ENCODE measurements at regions not wholly inside any gene's neighbourhood (a gene's known extent, or its start where the extent isn't known, plus 50 kb on each side); places are given as distances from the start of the nearest gene placed in this dataset.

DNA sequence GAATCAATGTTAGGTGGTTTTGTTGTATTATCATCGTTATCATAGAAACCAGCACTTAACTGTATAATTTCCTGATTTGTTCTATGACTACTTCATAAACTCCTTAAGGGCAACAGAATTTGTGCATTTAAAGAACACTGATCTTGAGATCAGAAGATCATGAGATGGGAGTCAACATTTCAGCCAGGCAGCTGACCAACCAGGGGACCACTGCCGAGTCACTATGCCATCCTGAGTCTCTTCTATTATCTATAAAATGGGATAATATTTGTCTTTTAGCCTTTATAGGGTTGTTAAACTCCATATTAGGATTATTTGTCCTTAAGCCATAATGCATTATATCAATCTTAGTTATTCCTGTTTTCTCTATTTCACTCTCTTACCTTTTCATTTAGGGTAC lies 261.7 kb downstream of the GPAM start:
- no peak for DNase-seq (ENCODE audit: low spot score)

GRCh38 chr10:111923032-111923431 lies 260.5 kb downstream of the GPAM start:
- no peak for DNase-seq (ENCODE audit: low spot score)

GRCh38 chr10:111926286-111926685 lies 257.3 kb downstream of the GPAM start:
- DNase-seq (ENCODE audit: low spot score) = no peak

DNA sequence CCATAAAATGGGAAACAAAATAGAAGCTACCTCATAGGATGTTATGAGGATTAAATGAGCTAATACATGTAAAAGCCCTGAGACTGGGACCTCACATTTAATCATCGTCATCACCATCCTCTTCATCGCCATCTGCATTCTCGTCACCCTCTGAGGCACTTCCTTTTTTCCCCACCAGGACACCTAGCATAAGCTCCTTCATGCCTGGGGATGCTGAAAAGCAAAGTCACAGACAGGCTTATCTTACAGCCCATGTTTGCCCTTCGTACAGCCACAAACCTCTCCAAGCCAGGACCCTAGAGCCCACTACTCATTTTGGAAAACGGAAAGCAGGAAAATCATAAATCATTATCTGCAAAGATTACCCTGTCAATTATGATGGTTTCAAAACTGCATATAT lies 249.6 kb downstream of the GPAM start:
- no peak for DNase-seq (ENCODE audit: low spot score)

- DNase-seq (ENCODE audit: low spot score) = no peak
Observed at GRCh38 chr10:111934931-111935330, 248.6 kb downstream of the GPAM start.

GRCh38 chr10:111936143-111936542 lies 247.4 kb downstream of the GPAM start:
- DNase-seq (ENCODE audit: low spot score) = no peak

GRCh38 chr10:111944331-111944730 lies 239.2 kb downstream of the GPAM start:
- no peak for DNase-seq (ENCODE audit: low spot score)

GRCh38 chr10:111953949-111954348 lies 229.6 kb downstream of the GPAM start:
- no peak for DNase-seq (ENCODE audit: low spot score)

GRCh38 chr10:111954386-111954785 lies 229.2 kb downstream of the GPAM start:
- no peak for DNase-seq (ENCODE audit: low spot score)

- DNase-seq (ENCODE audit: low spot score) = no peak
Observed at GRCh38 chr10:111956841-111957240, 226.7 kb downstream of the GPAM start.

DNA sequence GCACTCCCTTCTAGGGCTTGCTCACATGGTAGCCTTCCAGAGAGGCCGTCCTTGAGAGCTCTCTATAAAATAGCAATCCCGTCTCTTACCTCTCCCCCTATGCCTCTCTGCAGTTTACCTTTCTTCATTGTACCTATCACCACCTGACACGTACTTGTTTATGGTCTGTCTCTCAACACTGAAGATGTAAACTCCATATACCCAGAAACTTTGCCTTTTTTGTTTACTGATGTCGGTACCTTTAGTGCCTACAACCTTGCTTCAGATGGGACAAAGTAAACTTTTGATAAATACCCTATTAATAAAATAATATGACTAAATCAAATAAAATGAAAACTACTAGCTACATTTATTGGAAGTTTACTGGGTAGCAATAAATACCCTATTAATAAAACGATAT lies 220.6 kb downstream of the GPAM start:
- DNase-seq (ENCODE audit: low spot score) = no peak

DNA sequence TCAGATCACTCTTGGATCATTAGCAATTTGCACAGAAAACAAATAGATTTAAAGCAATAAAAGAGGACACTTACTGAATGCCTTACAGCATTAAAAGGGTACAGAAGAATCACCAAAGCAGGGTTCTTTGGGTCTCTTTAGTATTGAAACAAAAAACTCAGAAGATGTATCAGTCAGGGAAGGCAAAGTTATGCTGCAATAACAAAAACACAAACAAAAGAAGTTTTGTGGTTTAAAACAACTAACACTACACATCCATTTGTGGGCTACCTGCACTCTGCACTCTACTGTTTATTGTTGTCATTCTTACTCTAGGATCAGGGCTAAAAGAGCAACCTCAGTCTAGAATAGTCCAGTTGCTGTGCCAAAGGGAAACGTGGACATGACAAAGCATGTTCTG lies 216.4 kb downstream of the GPAM start:
- DNase-seq (ENCODE audit: low spot score) = no peak

- no peak for DNase-seq (ENCODE audit: low spot score)
Observed at GRCh38 chr10:111967547-111967946, 216.0 kb downstream of the GPAM start.

DNA sequence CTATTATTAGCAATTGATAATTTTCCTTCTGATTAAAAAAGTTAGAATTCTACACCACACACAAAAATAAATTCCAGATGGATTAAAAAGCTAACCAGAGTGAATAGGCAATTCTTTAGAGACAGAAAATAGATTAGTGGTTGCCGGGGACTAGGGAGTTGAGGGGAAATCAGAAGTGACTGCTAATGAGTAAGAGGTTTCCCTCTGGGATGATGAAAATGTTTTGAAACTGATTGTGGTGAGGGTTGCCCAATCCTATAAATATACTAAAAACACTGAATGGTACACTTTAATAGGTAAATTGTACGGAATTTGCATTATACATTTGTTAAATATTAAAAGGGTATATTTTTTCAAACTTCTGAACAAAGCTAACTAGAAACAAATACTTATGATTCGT lies 214.9 kb downstream of the GPAM start:
- no peak for DNase-seq (ENCODE audit: low spot score)

GRCh38 chr10:111970111-111970510 lies 213.5 kb downstream of the GPAM start:
- DNase-seq (ENCODE audit: low spot score) = no peak

DNA sequence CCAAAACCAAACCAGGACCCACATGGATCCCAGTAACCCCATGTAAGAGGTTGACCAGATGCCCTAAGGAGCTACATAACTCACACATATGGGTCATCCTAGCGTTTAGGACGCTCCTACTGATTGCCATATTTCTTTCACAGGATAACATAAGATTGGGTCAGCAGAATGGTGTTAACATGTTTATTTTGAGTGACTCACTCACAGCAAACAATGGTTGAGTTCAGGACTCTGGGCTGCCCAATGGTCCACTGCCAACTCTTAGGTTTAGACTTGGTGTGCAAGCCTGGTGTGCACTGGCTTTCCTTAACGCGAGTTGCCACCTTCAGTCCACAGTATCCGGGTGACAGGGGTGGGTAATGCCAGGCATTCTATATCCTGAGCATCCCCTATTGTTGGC lies 211.5 kb downstream of the GPAM start:
- no peak for DNase-seq (ENCODE audit: low spot score)

GRCh38 chr10:111973306-111973705 lies 210.3 kb downstream of the GPAM start:
- no peak for DNase-seq (ENCODE audit: low spot score)

DNA sequence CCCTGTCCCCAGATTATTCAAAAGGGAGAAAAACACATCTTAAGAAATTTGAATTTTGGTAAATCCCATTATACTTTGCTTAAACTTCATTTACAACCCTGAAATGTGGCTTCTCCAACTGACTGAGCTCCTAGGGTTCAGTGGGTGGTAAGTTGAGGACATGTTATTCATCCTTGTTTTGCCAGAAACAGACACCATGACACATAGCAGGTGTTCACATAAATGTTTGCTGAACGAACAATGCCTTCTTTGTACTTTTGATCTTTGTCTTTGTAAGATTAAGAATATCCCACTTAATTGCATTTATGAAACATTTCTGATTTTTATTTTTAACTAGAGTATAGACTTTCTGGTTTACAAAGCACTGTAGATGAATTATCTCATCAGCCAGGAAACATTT lies 209.7 kb downstream of the GPAM start:
- no peak for DNase-seq (ENCODE audit: low spot score)

- no peak for DNase-seq (ENCODE audit: low spot score)
Observed at GRCh38 chr10:111974325-111974724, 209.2 kb downstream of the GPAM start.

GRCh38 chr10:111976557-111976956 lies 207.0 kb downstream of the GPAM start:
- no peak for DNase-seq (ENCODE audit: low spot score)

DNA sequence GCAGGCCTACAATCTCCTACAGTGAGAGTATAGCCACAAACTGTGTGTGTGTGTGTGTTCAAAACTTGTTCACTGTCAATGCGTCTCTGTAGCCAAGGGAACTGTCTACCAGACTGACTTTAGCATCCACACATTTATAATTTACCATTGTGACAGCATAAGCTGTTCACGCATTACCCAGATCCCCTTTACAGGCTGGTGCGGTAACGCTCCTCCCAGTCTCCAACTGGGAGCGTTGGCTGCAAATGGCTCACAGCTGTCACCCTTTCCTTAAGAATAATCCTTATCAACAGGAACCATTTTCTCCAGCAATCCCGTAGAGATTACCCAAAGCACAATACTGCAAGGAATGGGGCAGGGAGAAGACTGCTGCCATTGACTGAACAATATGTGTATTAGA lies 199.5 kb downstream of the GPAM start:
- DNase-seq (ENCODE audit: low spot score) = no peak

DNA sequence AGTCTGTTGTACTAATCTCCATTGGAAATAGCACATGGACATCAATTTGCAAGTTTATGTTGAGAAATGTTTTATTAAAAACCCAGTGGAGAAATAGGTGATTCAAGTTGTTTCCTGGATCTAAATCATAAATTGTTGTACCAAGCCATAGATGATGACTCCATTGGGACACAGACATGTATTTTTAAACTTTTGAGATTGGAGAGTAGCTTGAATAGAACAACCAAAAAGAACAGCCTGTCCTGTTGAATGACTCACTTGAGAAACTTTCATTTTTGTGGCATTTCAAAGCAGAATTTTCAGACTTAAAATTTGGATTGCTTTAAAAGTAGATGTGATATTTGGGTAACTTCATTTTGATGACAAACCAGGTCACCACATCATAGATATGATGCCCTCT lies 197.5 kb downstream of the GPAM start:
- DNase-seq (ENCODE audit: low spot score) = no peak

DNA sequence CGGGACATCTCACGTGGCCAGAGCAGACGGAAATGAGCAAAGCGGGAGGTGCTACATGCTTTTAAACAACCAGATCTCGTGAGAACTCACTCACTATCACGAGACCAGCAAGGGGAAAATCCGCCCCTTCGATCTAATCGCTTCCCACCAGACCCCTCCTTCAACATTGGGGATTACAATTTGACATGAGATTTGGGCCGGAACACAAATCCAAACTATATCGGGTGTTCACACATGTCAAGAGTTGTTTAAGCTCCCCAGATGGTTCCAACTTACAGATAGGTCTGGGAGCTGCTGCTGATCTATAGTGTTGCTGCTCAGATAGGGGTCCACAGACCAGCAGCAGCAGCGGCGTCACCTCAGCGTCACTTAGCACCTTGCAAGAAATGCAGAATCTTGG lies 194.9 kb downstream of the GPAM start:
- no peak for DNase-seq (ENCODE audit: low spot score)

DNA sequence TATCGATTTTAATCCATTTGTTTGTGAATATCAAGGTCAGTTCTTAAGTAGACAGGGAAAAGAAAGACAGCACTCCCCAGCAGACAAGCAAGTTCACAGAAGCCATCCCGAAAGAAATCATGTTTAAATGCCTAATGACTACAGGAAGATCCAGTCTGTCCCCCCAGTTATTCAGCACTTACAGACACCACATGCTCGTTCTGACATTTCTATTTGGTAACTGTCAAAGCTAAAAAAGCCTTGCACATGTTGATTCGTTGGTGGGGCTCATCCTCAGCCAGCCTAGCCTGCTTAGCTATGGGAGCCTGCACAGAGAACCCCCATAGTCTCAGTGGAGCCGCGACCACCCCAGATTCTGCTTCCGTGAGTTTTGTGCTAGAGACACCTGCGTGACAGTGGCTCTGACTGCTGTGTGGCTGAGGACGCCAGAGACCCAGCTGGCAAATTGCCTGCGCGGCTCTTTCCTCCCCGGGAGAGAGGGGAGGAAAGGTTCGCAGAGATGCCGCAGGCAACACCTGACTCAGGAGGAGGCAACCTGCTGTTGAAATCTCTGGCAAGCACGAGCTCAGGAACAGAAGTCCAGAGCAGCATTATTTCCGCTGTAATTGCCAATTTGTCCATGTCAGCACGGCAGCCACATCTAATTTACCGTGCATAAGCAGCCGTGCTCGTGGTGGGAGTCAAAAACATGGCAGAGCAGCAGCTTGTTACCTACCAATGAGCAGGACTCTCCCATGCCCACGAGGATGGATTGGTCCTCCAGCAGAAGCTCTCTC lies 194.2 kb downstream of the GPAM start:
- no peak for DNase-seq (ENCODE audit: low spot score)

- no peak for DNase-seq (ENCODE audit: low spot score)
Observed at GRCh38 chr10:111990734-111991133, 192.8 kb downstream of the GPAM start.
